Caco-2 (cell line): ENCODE measurements at regions not wholly inside any gene's neighbourhood (a gene's known extent, or its start where the extent isn't known, plus 50 kb on each side); places are given as distances from the start of the nearest gene placed in this dataset.

Source experiments
- BruUV-seq: library from RNA; stranded (reverse); fragments of 400-500 nt; replicated peaks from 2 replicates; lab custom pipeline; 2021; lab: Mats Ljungman, UMichigan
- CTCF ChIA-PET: fragments of 300-600 bp; sonication (Branson Sonifier 250); formaldehyde crosslinking; loops from one replicate; lab custom pipeline; 2022; ENCODE audit warnings: antibody characterized with exemption; lab: Charles Lee
- POLR2A ChIA-PET: fragments of 300-600 bp; sonication (Branson Sonifier 250); formaldehyde crosslinking; loops from one replicate; lab custom pipeline; 2022; ENCODE audit warnings: antibody characterized with exemption; lab: Charles Lee
- DNase-seq, 2 experiments: peaks; one replicate each; pipeline versions ENCODE4 v3.0.0 to v3.0.0-alpha.2; 2020 to 2022
- H3K27me3 ChIP-seq: replicated peaks from 2 replicates; pipeline ENCODE4 v1.6.0; 2011; ENCODE audit warnings: low read length; ENCODE audit not compliant: control insufficient read depth, insufficient read depth
- H3K36me3 ChIP-seq: 2 replicates; pipeline ENCODE4 v1.5.1; 2011; ENCODE audit warnings: low read length; ENCODE audit not compliant: control insufficient read depth, insufficient read depth
- H3K4me1 ChIP-seq: fragments of 250-450 bp; sonication (Bioruptor Pico); 2 replicates; pipeline ENCODE4 v1.5.1; 2020; ENCODE audit warnings: mild to moderate bottlenecking
- H3K4me3 ChIP-seq: 2 replicates; pipeline ENCODE4 v1.5.1; 2011; ENCODE audit warnings: low read depth, mild to moderate bottlenecking, control low read depth, low read length
- H3K9me3 ChIP-seq: fragments of 250-450 bp; sonication (Bioruptor Pico); 2 replicates; pipeline ENCODE4 v1.5.1; 2020; ENCODE audit warnings: mild to moderate bottlenecking, moderate library complexity
- H3K27ac Mint-ChIP-seq: one replicate; pipeline ENCODE4 v1.8.0; 2022; ENCODE audit warnings: mixed read lengths; ENCODE audit not compliant: unreplicated experiment
- H3K27me3 Mint-ChIP-seq: one replicate; pipeline ENCODE4 v1.8.0; 2022; ENCODE audit warnings: mixed read lengths; ENCODE audit not compliant: insufficient read depth, unreplicated experiment
- H3K36me3 Mint-ChIP-seq: one replicate; pipeline ENCODE4 v1.8.0; 2022; ENCODE audit warnings: mild to moderate bottlenecking, mixed read lengths; ENCODE audit not compliant: insufficient read depth, unreplicated experiment
- H3K4me1 Mint-ChIP-seq: one replicate; pipeline ENCODE4 v1.8.0; 2022; ENCODE audit warnings: low read depth, mixed read lengths; ENCODE audit not compliant: unreplicated experiment
- H3K4me3 Mint-ChIP-seq: one replicate; pipeline ENCODE4 v1.8.0; 2022; ENCODE audit warnings: mild to moderate bottlenecking, moderate library complexity, mixed read lengths; ENCODE audit not compliant: unreplicated experiment
- H3K9me3 Mint-ChIP-seq: one replicate; pipeline ENCODE4 v1.8.0; 2022; ENCODE audit warnings: mixed read lengths; ENCODE audit not compliant: unreplicated experiment
- CTCF ChIP-seq, 2 experiments: fragments of 200-600 bp in 1 of 2; IDR thresholded peaks; 1 replicate in 1 of 2; 2 replicates in 1 of 2; pipeline versions ENCODE4 v1.5.1 to v1.8.0; 2011 to 2022; ENCODE audit warnings: antibody characterized with exemption in 1 of 2, control low read depth in 1 of 2, inconsistent platforms in 1 of 2, low read depth in 1 of 2, low read length in 1 of 2, mild to moderate bottlenecking in 1 of 2, moderate library complexity in 1 of 2; ENCODE audit not compliant: insufficient read depth in 1 of 2, severe bottlenecking in 1 of 2, unreplicated experiment in 1 of 2
- intact Hi-C: fragments of 100-400 bp; cut with micrococcal nuclease; formaldehyde crosslinking; loops from one replicate; pipeline ENCODE4 v1.10.0; 2022; ENCODE audit not compliant: unreplicated experiment

GRCh38 chr13:80139196-80139595 lies 201.7 kb downstream of the SPRY2 start:
- no peaks in the 10 kb centered on the region for H3K36me3 ChIP-seq
- DNase-seq, result no peak
- Mint-ChIP-seq H3K4me3 (no peak overlapping the region), H3K4me1 (peaks cover 29% of the 10 kb centered on the region), H3K9me3 (no peaks in the 10 kb centered on the region), H3K27me3 (peaks cover 2% of the 10 kb centered on the region), H3K27ac (no peak overlapping the region), H3K36me3 (no peaks in the 10 kb centered on the region)
- no peak for TF ChIP-seq CTCF (IDR thresholded peaks at IDR 0.05; ENCODE audit: insufficient read depth in 1 of 2, low read depth in 1 of 2, low read length in 1 of 2, severe bottlenecking in 1 of 2, unreplicated experiment in 1 of 2)
- BruUV-seq, result no TSS peak
- ChIA-PET CTCF (no interaction called here), POLR2A (no interaction called here)
- no peaks in the 10 kb centered on the region; the same call in 1 of the 2 replicates for H3K4me1 ChIP-seq
- H3K4me3 ChIP-seq, result no peak overlapping the region
- no peaks in the 10 kb centered on the region for H3K9me3 ChIP-seq
- intact Hi-C loops, result no loop called here
- no peaks in the 10 kb centered on the region for H3K27me3 ChIP-seq

- Histone ChIP-seq H3K27me3 (no peaks in the 10 kb centered on the region), H3K36me3 (no peaks in the 10 kb centered on the region), H3K9me3 (no peaks in the 10 kb centered on the region), H3K4me1 (peaks cover 10% of the 10 kb centered on the region), H3K4me3 (no peak overlapping the region)
- DNase-seq, result no peak
- ChIA-PET CTCF (no interaction called here), POLR2A (no interaction called here)
- intact Hi-C loops, result no loop called here
- no peak for TF ChIP-seq CTCF (IDR thresholded peaks at IDR 0.05; ENCODE audit: insufficient read depth in 1 of 2, low read depth in 1 of 2, low read length in 1 of 2, severe bottlenecking in 1 of 2, unreplicated experiment in 1 of 2)
- H3K4me3 Mint-ChIP-seq, result no peak overlapping the region
- no peaks in the 10 kb centered on the region for H3K36me3 Mint-ChIP-seq
- peaks cover 2% of the 10 kb centered on the region for H3K27me3 Mint-ChIP-seq
- BruUV-seq, result no TSS peak
- no peaks in the 10 kb centered on the region for H3K9me3 Mint-ChIP-seq
- no peak overlapping the region for H3K27ac Mint-ChIP-seq
- H3K4me1 Mint-ChIP-seq, result peaks cover 31% of the 10 kb centered on the region
Measured at GRCh38 chr13:80137994-80138393, 202.9 kb downstream of the SPRY2 start.

- no peaks in the 10 kb centered on the region for H3K9me3 Mint-ChIP-seq
- H3K27me3 Mint-ChIP-seq, result peaks cover 2% of the 10 kb centered on the region
- TF ChIP-seq CTCF (IDR thresholded peaks at IDR 0.05; ENCODE audit: insufficient read depth in 1 of 2, low read depth in 1 of 2, low read length in 1 of 2, severe bottlenecking in 1 of 2, unreplicated experiment in 1 of 2), result no peak
- H3K27me3 ChIP-seq, result no peaks in the 10 kb centered on the region
- no peak for DNase-seq
- ChIA-PET POLR2A (no interaction called here), CTCF (no interaction called here)
- intact Hi-C loops, result loop anchor here (5.0 kb wide), 2 partner anchors 147 to 457 kb away; no protein-coding TSS in a partner anchor
- no peaks in the 10 kb centered on the region for H3K9me3 ChIP-seq
- BruUV-seq, result no TSS peak
- no peak overlapping the region for H3K4me3 ChIP-seq
- no peaks in the 10 kb centered on the region for H3K36me3 ChIP-seq
- H3K4me3 Mint-ChIP-seq, result no peak overlapping the region
- H3K36me3 Mint-ChIP-seq, result no peaks in the 10 kb centered on the region
- peaks cover 24% of the 10 kb centered on the region for H3K4me1 Mint-ChIP-seq
- peaks cover 28% of the 10 kb centered on the region for H3K4me1 ChIP-seq
- no peak overlapping the region for H3K27ac Mint-ChIP-seq
Measured at GRCh38 chr13:80134346-80134745, 206.6 kb downstream of the SPRY2 start.
